ENCODE measurements at regions not wholly inside any gene's neighbourhood (a gene's known extent, or its start where the extent isn't known, plus 50 kb on each side); places are given as distances from the start of the nearest gene placed in this dataset.
"Not testable (repeated sequence)": the region's sequence is repeated elsewhere in the genome, so short reads cannot be mapped to it uniquely, and the experiment has no call there.

DNA sequence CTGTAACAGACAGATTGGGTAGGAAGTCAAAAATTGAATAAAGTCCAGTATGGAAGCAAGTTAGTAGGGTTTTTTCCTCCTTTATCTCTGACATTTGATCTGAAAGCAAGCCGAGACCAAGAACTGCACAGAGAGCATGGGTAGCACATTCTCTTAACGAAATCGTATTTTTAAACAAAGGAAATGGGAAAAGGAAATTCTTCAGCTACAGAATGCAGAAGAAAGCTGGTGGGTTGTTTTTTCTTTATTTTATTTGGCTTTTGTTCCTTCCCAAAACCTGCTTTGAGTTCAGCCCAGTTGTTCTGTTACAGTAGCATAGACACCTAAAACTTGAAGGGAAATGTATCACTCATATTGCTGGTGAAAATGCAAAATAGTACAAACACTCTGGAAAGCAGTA, 397.0 kb downstream of the GBE1 start:
- DNase-seq (ENCODE audit: low spot score) = no peak

DNA sequence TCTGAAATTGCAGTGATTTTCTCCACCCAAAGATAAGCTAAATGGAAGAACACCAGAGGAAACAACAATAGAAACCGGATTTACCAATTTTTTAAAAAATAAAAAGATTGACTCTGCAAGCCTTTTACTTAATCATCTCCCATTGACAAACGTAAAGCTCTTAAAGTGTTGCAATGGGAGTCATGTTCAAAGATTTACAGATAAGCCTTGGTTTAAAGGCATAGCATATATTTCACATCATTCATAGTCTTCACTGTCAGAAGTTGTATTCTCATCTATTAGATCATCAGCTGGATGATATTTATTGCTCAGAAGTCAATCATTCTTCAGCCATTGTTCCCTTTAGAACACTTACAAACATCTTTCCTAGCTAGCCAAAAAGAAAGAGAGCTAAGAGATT, 397.6 kb downstream of the GBE1 start:
- DNase-seq (ENCODE audit: low spot score) = no peak

DNA sequence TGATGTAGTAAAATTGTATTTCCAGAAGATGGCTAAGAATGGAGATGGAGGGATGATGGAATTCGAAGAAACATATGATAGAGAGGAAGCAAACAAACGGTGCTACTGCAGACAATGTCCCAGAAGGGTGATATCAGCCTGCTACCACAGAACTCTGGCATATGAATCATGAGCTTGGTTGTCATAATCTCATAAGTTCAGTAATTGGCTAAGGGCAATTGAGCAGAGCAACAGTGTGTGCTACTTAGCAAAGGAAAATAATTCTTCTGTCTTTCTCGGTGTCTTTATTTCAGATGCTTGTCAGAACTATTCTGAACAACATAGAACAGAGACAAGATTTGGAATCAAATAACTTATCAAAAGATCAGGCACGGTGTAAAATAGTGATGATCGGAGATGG, 407.3 kb downstream of the GBE1 start:
- DNase-seq (ENCODE audit: low spot score) = no peak

DNA sequence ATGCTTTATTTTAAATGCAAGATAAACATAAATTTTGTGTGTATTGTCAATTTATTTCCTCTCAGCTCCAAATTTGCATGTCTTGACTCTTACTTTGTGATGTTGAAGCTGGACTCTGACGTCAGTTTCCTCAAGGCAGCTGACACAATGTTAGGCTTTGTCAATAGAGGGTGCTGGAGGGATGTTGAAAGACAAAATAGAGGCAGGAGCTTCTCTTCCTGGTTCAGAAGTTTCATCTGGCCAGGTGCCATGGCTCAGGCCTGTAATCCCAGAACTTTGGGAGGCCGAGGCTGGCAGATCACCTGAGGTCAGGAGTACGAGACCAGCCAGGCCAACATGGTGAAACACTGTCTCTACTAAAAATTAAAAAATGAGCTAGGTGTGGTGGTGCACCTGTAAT, 408.6 kb downstream of the GBE1 start:
- peak; percentile 38 for DNase-seq (ENCODE audit: low spot score)

DNA sequence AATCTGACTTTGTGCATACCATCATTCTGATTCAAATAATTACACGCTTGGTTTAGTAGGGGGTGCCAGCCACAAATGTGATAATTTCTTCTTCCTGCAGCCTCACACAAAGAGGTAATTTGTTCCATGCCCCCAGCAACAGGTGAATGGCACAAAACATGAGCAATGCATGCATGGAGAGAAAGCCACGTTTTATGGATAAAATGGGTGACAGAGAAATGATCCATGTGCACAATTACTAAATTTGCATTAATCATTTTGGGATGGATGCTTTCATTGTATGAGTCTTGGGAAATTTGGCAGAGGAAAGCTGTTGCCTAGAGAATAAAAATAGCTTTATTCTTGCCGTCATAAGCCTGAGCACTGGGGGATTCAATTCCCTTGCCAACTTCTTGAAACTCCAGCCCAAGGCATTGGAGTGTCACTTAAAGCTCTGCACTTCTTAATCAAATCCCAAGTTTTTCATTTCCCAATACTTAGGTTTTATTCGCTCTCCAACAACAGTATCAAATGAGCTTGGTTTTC, 411.6 kb downstream of the GBE1 start:
- no peak for DNase-seq (ENCODE audit: low spot score)

DNA sequence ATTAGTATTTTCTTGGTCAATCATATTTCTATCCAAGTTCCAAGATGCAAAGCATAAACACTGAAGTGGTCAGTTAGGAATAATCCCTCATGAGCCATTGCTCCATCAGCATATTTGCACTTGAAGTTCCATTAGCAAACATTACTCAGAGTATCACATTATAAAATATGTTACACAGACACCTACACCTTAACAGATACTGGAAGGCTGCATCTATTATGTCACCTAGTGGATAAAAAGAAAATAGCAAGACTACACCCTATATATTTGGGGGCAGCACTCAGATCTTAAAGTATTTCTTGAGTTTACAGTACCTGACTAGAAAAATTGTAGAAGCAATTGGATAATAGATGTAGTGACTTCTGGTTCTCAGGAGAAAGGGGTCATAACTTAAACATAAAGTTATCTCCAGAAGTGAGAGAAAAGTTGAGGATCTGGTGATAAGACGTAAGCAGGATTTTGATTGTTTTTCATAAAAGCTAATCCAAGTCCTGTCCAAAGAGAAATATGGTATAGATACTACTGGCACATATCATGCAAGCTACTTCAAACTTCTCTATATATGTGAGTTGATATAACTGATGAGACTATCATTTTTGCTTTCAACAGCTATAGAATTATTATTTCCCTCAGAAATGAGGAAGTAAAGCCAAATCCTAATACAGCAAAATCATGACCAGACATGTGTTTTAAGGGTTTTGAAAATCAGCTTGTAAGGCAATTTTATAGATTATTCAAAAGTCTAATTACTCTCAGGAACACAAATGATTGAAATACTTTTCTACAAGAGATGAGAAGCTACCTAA, 422.2 kb downstream of the GBE1 start:
- DNase-seq (ENCODE audit: low spot score) = peak; percentile 36

DNA sequence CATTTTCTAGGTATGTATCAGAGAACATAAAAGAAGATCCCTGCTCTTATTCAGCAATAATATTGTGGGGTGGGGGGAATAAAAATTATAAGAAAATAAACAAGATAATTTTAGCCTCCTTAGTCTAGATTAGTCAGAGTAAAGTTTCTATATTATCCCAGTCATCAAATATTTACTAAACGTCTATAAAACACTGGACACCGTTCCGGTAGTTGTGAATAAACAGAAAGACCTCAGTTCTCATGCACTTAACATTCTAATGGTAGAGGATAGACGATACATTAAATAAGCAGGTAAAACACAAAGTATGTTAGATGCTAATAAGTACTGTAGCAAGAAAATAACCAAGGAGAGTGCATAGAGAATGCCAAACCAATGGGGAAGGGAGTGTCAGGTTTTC, 425.0 kb downstream of the GBE1 start:
- no peak for DNase-seq (ENCODE audit: low spot score)

DNA sequence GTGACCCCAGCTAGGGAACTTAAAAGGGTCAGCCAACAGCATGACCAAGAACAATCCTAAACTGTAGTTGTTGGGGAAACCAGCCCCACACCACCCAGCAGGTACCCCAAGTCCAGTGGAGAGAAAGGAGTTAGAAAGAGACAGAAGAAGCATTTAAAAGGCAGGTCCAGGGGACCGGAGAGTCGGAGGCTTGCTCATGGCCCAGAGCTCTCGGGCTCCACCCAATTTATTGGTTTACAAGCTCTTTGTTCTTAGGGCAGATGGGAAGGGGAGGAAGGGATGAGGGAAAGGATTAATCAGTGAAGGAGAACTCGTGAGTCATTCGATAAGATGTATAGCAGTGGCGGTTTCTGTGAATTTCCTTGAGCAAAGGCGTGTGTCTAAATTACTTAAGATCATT, 431.6 kb downstream of the GBE1 start:
- DNase-seq (ENCODE audit: low spot score) = not testable (repeated sequence)

DNA sequence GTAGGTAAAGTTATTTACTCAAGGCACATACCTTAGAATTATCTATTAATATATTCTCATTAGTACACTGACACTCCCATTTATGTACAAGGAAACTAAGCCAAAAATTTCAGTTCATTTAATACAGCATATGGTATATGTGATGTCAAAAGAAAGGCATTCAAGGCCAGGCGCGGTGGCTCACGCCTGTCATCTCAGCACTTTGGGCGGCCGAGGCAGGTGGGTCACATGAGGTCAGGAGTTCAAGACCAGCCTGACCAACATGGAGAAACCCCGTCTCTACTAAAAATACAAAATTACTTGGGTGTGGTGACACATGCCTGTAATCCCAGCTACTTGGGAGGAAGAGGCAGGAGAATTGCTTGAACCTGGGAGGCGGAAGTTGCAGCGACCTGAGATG, 435.2 kb downstream of the GBE1 start:
- DNase-seq (ENCODE audit: low spot score) = no peak

DNA sequence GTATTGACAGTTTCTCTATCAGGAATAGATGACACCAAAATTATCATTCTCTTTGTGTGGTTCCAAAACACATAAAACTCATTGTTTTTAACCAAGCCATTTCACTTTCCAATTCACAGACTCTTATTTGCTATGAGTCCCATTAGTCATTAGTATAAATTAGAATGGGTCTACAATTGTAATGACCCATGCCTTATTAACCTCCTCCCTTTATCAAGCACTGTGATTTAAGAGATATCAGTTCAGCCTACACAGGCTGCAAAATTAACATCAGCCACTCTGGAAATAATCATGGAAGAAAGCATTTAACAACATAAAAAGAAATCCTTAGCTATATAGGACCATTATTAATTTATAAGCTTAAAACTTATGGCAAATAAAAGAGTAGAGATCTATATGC, 440.6 kb downstream of the GBE1 start:
- DNase-seq (ENCODE audit: low spot score) = no peak

DNA sequence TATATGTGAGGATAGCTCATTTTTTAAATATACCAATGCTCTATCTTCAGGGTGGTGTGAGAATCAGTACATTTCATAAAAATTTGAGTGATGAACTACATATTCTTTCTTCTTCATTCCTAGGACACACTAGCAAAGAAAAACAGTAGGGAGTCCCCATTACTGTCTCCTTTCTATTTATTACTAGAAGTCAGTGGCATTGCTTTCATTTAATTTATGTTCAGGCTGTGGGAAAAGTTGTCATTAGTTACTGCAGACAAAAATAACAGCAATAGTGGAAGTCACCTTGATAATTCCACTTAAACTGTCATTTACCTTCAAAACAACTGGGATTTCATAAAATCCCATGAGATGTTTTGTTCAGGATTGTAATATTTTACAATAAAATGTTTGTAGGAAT, 446.4 kb downstream of the GBE1 start:
- DNase-seq (ENCODE audit: low spot score) = no peak

DNA sequence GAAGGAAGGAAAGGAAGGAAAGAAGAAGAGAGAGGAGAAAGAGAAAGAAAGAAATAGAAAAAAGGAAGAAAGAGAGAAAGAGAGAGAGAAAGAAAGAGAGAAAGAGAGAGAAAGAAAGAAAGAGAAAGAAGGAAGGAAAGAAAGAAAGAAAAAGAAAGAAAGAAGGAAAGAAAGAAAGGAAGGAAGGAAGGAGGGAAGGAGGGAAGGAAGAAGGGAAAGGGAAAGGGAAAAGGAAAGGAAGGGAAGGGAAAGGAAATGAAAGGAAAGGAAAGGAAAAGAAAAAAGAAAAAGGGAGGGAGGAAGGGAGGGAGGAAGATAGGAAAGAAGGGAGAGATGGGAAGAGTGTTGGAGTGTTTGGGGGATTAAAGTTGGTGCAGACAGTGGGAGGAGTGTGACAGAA, 450.1 kb downstream of the GBE1 start:
- no peak for DNase-seq (ENCODE audit: low spot score)

DNA sequence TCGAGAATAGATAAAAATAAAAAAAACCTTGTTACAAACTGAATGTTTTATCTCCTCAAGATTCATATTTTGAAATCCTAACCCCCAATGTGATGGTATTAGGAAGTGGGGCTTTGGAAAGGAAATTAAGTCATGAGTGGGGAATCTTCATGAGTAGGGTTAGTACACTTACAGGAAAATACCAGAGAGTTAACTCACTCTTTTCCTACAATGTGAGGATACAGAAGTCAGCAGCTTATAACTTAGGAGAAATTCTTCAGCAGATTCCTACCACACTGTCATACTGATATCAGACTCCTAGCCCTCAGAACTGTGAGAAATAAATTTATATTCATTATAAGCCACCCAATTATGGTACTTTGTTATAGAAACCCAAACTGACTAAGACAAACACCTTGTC, 453.1 kb downstream of the GBE1 start:
- no peak for DNase-seq (ENCODE audit: low spot score)

DNA sequence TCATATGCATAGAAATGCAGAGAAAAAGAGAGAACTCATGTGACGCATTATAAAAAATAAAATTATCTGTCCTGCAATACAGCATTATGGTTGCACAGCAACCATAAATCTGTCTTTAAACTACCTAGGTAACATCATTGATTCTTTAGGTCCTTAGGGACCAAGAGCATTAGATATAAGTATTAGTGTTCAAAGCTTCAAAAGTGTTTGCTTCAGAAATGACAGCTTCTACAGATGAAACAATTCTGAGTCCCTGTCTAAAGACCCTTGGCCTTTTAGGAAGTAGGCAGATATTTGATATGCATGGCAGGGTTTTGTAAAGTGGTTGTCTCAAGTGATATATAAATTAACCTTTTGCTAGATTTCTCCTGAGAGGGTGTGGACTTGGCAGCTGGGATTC, 454.2 kb downstream of the GBE1 start:
- no peak for DNase-seq (ENCODE audit: low spot score)

DNA sequence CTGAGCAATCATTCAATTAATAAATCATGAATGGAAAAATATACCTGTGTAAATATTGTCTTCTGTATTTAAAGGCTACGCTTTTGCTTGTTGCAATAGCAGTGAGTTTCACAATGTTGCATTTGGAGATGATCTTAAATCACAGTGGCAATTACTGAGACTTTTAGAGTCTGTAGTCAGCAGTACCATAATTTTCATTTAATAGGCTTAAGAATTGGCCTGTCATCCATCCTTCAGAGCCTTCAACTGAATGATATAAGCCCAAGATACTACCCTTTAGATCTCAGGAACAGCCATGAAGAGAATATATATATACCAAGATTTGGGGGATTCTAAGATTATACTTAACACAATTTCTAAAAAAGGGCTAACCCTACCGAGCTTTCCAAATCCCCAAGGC, 458.1 kb downstream of the GBE1 start:
- DNase-seq (ENCODE audit: low spot score) = no peak

DNA sequence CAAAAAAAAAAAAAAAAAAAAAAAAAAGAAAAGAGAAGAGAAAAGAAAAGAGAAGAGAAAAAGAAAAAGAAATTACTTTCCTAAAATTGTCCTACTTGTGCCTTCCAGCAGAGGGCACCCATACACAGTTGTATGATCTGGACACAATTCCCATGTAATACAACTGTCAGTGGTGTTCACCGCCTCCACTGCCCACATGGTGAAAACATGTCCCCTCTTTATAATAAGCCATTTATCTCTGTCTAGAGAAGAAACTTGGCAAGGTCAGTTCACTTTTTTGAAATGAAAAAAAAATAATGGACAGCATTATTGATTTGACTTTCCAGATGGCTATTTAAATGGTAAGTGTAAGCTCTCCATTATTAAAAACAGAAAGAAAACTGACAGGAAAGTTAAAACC, 459.4 kb downstream of the GBE1 start:
- peak; percentile 46 for DNase-seq (ENCODE audit: low spot score)

DNA sequence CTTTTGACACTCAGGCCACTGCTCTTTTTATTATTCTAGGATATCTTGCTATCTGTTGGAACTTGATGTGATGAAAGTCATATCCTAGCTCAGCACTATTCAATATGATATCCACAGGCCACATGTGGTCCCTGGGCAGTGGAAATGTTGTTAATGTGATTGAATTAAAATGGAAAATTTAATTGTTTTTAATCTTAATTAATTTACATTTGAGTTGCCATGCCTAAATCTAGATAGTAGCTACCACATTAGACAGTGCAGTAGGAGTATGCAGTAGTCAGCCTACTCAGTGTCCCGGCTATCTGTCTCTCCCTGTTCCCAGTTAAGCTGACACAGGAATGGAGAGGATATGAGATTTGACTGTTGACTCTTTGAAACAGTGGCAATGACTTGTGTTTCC, 460.2 kb downstream of the GBE1 start:
- no peak for DNase-seq (ENCODE audit: low spot score)

DNA sequence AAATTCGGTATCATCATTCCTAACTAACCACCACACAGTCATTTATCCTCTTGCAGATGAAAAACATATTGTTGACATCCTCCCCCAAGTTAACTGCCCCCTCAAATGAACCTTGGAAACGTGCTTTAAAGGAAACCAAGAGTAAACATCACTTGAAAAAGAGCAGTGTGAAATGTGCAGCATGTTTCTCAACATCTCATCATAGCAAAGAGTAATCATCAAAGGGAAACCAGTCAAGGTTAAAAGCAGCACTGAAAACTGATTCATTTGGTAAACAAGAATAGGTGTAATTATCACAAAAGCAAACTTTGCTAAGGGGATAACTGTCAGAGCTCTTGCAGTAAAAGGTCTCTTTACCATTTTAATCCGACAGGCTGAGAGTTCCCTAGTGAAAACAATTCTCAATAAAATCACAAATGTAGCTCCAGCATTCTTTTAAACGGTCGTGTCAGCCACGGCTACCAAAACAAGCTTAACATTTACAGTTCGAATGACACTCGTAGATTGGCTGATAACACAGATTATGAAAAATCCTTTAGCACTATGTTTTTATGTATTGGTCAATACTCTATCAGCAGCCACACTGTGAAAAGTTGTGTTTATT, 461.0 kb downstream of the GBE1 start:
- DNase-seq (ENCODE audit: low spot score) = no peak

DNA sequence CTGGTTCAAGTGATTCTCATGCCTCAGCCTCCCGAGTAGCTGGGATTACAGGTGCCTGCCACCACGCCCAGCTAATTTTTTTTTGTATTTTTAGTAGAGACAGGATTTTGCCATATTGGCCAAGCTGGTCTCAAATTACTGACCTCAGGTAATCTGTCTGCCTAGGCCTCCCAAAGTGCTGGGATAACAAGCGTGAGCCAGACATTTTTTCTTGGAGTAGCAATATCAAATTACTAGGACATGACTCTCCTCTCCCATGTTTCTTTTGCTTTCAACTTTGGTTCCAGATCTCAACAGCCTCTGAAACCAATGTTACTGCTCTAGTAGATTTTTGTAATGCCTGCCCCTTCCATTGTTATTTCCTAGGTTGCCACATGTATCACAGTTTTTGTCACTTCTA, 462.0 kb downstream of the GBE1 start:
- DNase-seq (ENCODE audit: low spot score) = no peak

DNA sequence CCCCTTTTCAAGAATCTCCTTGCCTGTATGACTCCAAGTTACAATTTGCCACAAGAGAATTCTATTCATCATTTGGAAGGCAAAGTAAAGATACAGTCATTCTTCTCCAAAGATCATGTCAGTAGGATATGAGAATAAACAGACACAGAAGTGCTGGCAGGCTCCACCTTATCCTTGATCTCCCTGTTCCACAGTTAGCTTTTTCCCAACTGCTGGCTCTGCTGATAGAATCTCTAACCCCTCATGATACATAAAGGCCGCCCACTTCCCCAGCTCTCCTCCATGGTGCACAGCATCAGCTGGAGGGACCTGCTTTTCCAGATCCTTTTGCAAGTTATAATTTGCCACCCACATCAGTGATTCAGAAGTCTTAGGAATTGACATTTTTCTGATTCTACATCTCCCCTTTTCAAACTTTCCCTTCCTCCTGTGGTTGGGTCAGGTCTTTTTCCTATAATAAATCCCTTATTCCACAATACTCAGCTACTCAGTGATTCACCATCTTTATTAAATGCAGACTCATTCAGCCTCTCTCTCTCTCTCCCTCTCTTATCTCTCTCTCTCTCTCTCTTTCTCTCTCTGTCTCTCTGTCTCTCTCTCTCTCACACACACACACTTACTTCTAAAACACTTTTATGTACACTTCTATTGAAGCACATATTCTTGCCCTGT, 465.4 kb downstream of the GBE1 start:
- no peak for DNase-seq (ENCODE audit: low spot score)

DNA sequence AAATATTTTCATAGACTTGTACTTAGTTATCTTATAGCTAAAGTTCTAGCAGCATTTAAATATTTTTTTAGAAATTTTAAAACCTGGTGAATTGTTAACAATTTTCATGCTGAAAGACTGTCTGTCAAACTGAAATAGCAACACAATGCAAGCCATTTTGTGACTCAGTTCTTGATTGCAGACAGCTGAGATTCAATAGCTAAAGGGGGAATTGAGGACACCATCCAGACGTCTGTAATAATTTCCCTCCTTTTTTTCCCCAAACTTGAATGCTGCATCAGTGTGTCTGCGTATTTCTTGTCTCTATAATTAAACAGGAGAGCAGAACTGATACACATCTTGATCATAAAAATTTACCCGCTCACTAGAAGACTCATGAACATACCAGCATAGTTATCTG, 468.3 kb downstream of the GBE1 start:
- no peak for DNase-seq (ENCODE audit: low spot score)

DNA sequence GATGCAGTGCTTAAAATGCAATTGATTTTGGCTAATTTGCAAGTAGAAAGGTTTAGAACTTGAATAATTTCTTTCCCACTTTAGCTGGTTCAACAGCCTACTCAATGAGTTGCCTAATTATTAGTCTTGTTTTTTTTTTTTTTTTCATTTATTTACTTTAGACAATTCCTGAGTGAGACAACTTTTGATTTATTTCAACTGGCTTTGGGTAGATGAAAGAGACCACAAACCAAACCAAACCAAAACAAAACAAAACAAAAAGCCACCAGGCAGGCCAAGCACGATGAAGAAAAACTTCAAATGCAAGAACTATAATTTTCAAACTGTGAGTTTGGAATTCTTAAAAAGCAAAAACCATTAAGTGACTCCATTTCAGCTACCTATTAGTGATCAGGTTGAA, 469.9 kb downstream of the GBE1 start:
- DNase-seq (ENCODE audit: low spot score) = no peak

DNA sequence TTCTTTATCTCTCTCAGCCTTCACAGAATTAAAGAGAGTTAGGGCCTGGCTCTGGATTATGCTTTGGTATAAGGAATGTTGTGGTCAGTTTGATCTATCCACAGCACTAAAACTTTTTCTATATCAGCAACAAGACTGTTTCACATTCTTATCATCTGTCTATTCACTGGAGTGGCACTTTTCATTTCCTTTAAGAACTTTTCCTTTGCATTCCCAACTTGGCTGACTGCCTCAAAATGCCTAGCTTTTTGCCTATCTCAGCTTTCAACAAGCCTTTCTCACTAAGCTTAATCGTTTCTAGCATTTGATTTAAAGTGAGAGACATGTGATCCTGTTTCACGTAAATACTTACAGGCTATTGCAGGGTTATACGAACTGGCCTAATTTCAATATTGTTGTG, 471.8 kb downstream of the GBE1 start:
- DNase-seq (ENCODE audit: low spot score) = no peak

Measured in NAMALWA (cell line).